T-cell (primary cell): ENCODE measurements at regions not wholly inside any gene's neighbourhood (a gene's known extent, or its start where the extent isn't known, plus 50 kb on each side); places are given as distances from the start of the nearest gene placed in this dataset.

Source experiments
- ATAC-seq, 4 experiments: fragments of 200-7000 bp in 3 of 4; fragments of 150-1000 bp in 1 of 4; cut with Tn5 transposase; replicated peaks in 1 of 4; 1 replicate in 3 of 4; 2 replicates in 1 of 4; pipeline ENCODE4 v1.10.0; 2021; ENCODE audit warnings: moderate library complexity in 3 of 4, mild to moderate bottlenecking in 2 of 4, moderate number of reproducible peaks in 1 of 4
- CTCF ChIA-PET, 2 donors: fragments of 300-600 bp; sonication (Branson Sonifier 250); formaldehyde crosslinking; loops; one replicate each; lab custom pipeline; 2022; ENCODE audit warnings: antibody characterized with exemption in 2 of 2; lab: Charles Lee
- POLR2A ChIA-PET, 2 donors: fragments of 300-600 bp; sonication (Branson Sonifier 250); formaldehyde crosslinking; loops; one replicate each; lab custom pipeline; 2022; ENCODE audit warnings: antibody characterized with exemption in 2 of 2; lab: Charles Lee
- DNase-seq, 35 experiments: peaks; one replicate each; pipeline versions ENCODE4 v3.0.0 to v3.0.0-alpha.2; 2013 to 2023
- H3K27ac ChIP-seq: one replicate; pipeline ENCODE4 v1.5.1; 2013; ENCODE audit warnings: low read length
- H3K27me3 ChIP-seq, 2 experiments: replicated peaks in 1 of 2; 1 replicate in 1 of 2; 2 replicates in 1 of 2; pipeline versions ENCODE4 v1.6.1 to v1.7.0; 2013; ENCODE audit warnings: low read length in 1 of 2, mixed read lengths in 1 of 2; ENCODE audit not compliant: control insufficient read depth in 2 of 2, insufficient read depth in 2 of 2; ENCODE audit errors: extremely low read depth in 1 of 2
- H3K36me3 ChIP-seq, 2 donors: 1 replicate in 1 of 2; 2 replicates in 1 of 2; pipeline versions ENCODE4 v1.6.1 to v1.7.0; 2013; ENCODE audit warnings: low read length in 1 of 2; ENCODE audit not compliant: control insufficient read depth in 2 of 2, insufficient read depth in 1 of 2; ENCODE audit errors: extremely low read depth in 1 of 2
- H3K4me1 ChIP-seq, 2 experiments: 1 replicate in 1 of 2; 2 replicates in 1 of 2; pipeline versions ENCODE4 v1.6.1 to v1.7.0; 2013; ENCODE audit warnings: low read length in 2 of 2, mixed read lengths in 1 of 2; ENCODE audit not compliant: insufficient read depth in 2 of 2, control insufficient read depth in 1 of 2; ENCODE audit errors: extremely low read depth in 1 of 2
- H3K4me3 ChIP-seq, 2 donors: 1 replicate in 1 of 2; 2 replicates in 1 of 2; pipeline versions ENCODE4 v1.5.1 to v1.7.0; 2013; ENCODE audit warnings: mild to moderate bottlenecking in 2 of 2, low read length in 1 of 2, moderate library complexity in 1 of 2; ENCODE audit not compliant: control insufficient read depth in 1 of 2; ENCODE audit errors: extremely low read depth in 1 of 2
- H3K9me3 ChIP-seq: 2 replicates; pipeline ENCODE4 v1.7.0; 2013
- H3K27ac Mint-ChIP-seq, 2 donors: one replicate each; pipeline ENCODE4 v1.8.0; 2020 to 2021; ENCODE audit warnings: mild to moderate bottlenecking in 2 of 2, mixed read lengths in 2 of 2
- H3K27me3 Mint-ChIP-seq, 2 donors: one replicate each; pipeline ENCODE4 v1.8.0; 2021 to 2022; ENCODE audit warnings: mixed read lengths in 2 of 2
- H3K36me3 Mint-ChIP-seq: one replicate; pipeline ENCODE4 v1.8.0; 2021; ENCODE audit warnings: mixed read lengths
- H3K4me1 Mint-ChIP-seq, 3 donors: one replicate each; pipeline ENCODE4 v1.8.0; 2020 to 2022; ENCODE audit warnings: mixed read lengths in 3 of 3, mild to moderate bottlenecking in 1 of 3
- H3K4me3 Mint-ChIP-seq, 3 donors: one replicate each; pipeline ENCODE4 v1.8.0; 2020 to 2022; ENCODE audit warnings: mild to moderate bottlenecking in 3 of 3, mixed read lengths in 3 of 3, moderate library complexity in 3 of 3
- H3K9me3 Mint-ChIP-seq, 3 donors: one replicate each; pipeline ENCODE4 v1.8.0; 2020 to 2022; ENCODE audit warnings: mixed read lengths in 3 of 3
- WGBS: methylation state at CpG from one replicate; pipeline ENCODE4 v1.1.5; 2013; ENCODE audit warnings: missing lambda C conversion rate; ENCODE audit not compliant: insufficient coverage; 5-methylcytosine and 5-hydroxymethylcytosine counted together

GRCh38 chr20:9942736-9943135, 92.1 kb upstream of the ANKEF1 start:
- peaks cover 7 to 12% of the 10 kb centered on the region in 2 donors for H3K27me3 Mint-ChIP-seq

GRCh38 chr20:9940329-9940728, 94.5 kb upstream of the ANKEF1 start:
- Histone ChIP-seq H3K4me3 (no peak overlapping the region), H3K27me3 (peaks cover 0 to 2% of the 10 kb centered on the region in 2 experiments), H3K9me3 (no peaks in the 10 kb centered on the region), H3K4me1 (no peaks in the 10 kb centered on the region), H3K36me3 (no peaks in the 10 kb centered on the region), H3K27ac (no peak overlapping the region)
- H3K27me3 Mint-ChIP-seq: peaks cover 11 to 21% of the 10 kb centered on the region in 2 donors
- no peak for DNase-seq
- WGBS: no CpG with 5 or more reads among the region's 2 CpGs
- ChIA-PET POLR2A (no interaction called here), CTCF (no interaction called here)
- H3K4me3 Mint-ChIP-seq: no peak overlapping the region
- no peak overlapping the region for H3K27ac Mint-ChIP-seq
- no peaks in the 10 kb centered on the region for H3K36me3 Mint-ChIP-seq
- peaks cover 0 to 4% (median 0%) of the 10 kb centered on the region in 3 donors for H3K9me3 Mint-ChIP-seq
- no peak for ATAC-seq
- H3K4me1 Mint-ChIP-seq: no peaks in the 10 kb centered on the region

More at GRCh38 chr20:9942736-9943135, 92.1 kb upstream of the ANKEF1 start:
- Mint-ChIP-seq H3K9me3 (no peaks in the 10 kb centered on the region), H3K27ac (no peak overlapping the region), H3K4me3 (no peak overlapping the region), H3K4me1 (no peaks in the 10 kb centered on the region), H3K36me3 (no peaks in the 10 kb centered on the region)
- WGBS: 100% methylated on average over 1 of the region's 4 CpGs
- CTCF ChIA-PET: no interaction called here
- no peak for DNase-seq
- Histone ChIP-seq H3K27ac (no peak overlapping the region), H3K36me3 (no peaks in the 10 kb centered on the region), H3K4me1 (no peaks in the 10 kb centered on the region), H3K4me3 (no peak overlapping the region), H3K9me3 (no peaks in the 10 kb centered on the region), H3K27me3 (peaks cover 0 to 2% of the 10 kb centered on the region in 2 experiments)
- no peak for ATAC-seq
- POLR2A ChIA-PET: no interaction called here

- no peak overlapping the region for H3K4me3 ChIP-seq
- no peaks in the 10 kb centered on the region for H3K9me3 ChIP-seq
- DNase-seq (no peak), ATAC-seq (no peak)
- H3K36me3 Mint-ChIP-seq: no peaks in the 10 kb centered on the region
- no CpG with 5 or more reads among the region's 2 CpGs for WGBS
- H3K27me3 ChIP-seq: peaks cover 0 to 2% of the 10 kb centered on the region in 2 experiments
- H3K4me1 Mint-ChIP-seq: no peaks in the 10 kb centered on the region
- peaks cover 10 to 21% of the 10 kb centered on the region in 2 donors for H3K27me3 Mint-ChIP-seq
- no peak overlapping the region for H3K27ac ChIP-seq
- CTCF ChIA-PET: no interaction called here
- no peak overlapping the region for H3K27ac Mint-ChIP-seq
- H3K4me3 Mint-ChIP-seq: no peak overlapping the region
- POLR2A ChIA-PET: interaction anchor here in 1 of 2 donors (0.6 kb wide), 1 partner anchor 223 kb away, joined by 3 read pairs; no protein-coding TSS in a partner anchor
- H3K36me3 ChIP-seq: no peaks in the 10 kb centered on the region
- H3K4me1 ChIP-seq: no peaks in the 10 kb centered on the region
- H3K9me3 Mint-ChIP-seq: peaks cover 0 to 4% (median 0%) of the 10 kb centered on the region in 3 donors
These were observed 95.6 kb upstream of the ANKEF1 start for GRCh38 chr20:9939231-9939630.

DNA sequence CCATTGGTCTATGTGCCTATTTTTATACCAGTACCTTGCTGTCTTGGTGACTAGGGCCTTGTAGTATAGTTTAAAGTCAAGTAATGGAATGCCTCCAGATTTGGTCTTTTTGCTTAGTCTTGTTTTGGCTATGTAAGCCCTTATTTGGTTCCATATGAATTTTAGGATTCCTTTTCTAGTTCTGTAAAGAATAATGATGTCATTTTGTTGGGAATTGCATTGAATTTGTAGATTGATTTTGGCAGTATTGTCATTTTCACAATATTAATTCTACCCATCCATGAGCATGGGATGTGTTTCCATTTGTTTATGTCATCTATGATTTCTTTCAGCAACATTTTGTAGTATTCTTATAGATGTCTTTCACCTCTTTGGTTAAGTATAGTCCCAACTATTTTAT, 96.4 kb upstream of the PAK5 start:
- ChIA-PET POLR2A (no interaction called here), CTCF (interaction anchor here in 1 of 2 donors (0.7 kb wide), 1 partner anchor 14 kb away, joined by 3 read pairs; no protein-coding TSS in a partner anchor)
- DNase-seq: no peak
- H3K36me3 ChIP-seq: no peaks in the 10 kb centered on the region
- H3K4me1 ChIP-seq: no peaks in the 10 kb centered on the region
- Mint-ChIP-seq H3K9me3 (peaks cover 0 to 4% (median 0%) of the 10 kb centered on the region in 3 donors), H3K4me3 (no peak overlapping the region), H3K27me3 (peaks cover 7 to 13% of the 10 kb centered on the region in 2 donors), H3K4me1 (no peaks in the 10 kb centered on the region), H3K27ac (no peak overlapping the region), H3K36me3 (no peaks in the 10 kb centered on the region)
- H3K27ac ChIP-seq: no peak overlapping the region
- no peak overlapping the region for H3K4me3 ChIP-seq
- no peaks in the 10 kb centered on the region for H3K9me3 ChIP-seq
- peaks cover 0 to 3% of the 10 kb centered on the region in 2 experiments for H3K27me3 ChIP-seq
- ATAC-seq: no peak

DNA sequence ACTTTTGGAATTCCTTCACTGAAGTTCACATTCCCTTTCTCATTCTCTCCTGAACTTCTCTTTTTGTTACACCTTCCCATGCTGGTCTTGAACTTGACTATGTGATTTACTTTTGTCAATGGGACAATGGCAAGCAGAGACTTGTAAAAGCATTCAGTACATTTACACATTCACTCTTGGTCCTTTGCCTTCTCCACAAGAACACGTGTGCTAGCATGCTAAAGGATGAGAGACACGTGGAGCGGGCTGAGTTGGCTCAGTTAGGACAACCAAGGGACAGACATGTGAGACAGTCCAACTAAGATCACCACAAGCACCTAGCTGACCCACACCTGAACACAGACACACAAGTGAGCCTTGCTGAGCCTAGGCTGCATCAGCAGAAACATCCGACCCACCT, 91.3 kb upstream of the PAK5 start:
- CTCF ChIA-PET: no interaction called here
- Mint-ChIP-seq H3K9me3 (no peaks in the 10 kb centered on the region), H3K4me1 (no peaks in the 10 kb centered on the region), H3K4me3 (no peak overlapping the region), H3K36me3 (no peaks in the 10 kb centered on the region), H3K27ac (no peak overlapping the region), H3K27me3 (no peaks in the 10 kb centered on the region)
- H3K4me1 ChIP-seq: no peaks in the 10 kb centered on the region
- peaks cover 0 to 2% of the 10 kb centered on the region in 2 experiments for H3K27me3 ChIP-seq
- H3K27ac ChIP-seq: no peak overlapping the region
- DNase-seq: no peak
- H3K9me3 ChIP-seq: no peaks in the 10 kb centered on the region
- no peak for ATAC-seq
- POLR2A ChIA-PET: no interaction called here
- no peaks in the 10 kb centered on the region for H3K36me3 ChIP-seq
- no peak overlapping the region for H3K4me3 ChIP-seq
- 62% methylated on average over 3 of the region's 4 CpGs for WGBS

GRCh38 chr20:9928955-9929354, 90.1 kb upstream of the PAK5 start:
- peaks cover 0 to 2% of the 10 kb centered on the region in 2 experiments for H3K27me3 ChIP-seq
- Mint-ChIP-seq H3K27ac (no peak overlapping the region), H3K36me3 (no peaks in the 10 kb centered on the region), H3K27me3 (no peaks in the 10 kb centered on the region), H3K4me1 (no peaks in the 10 kb centered on the region), H3K9me3 (no peaks in the 10 kb centered on the region), H3K4me3 (no peak overlapping the region)
- no peak overlapping the region for H3K4me3 ChIP-seq
- no peaks in the 10 kb centered on the region for H3K4me1 ChIP-seq
- H3K36me3 ChIP-seq: no peaks in the 10 kb centered on the region
- no peaks in the 10 kb centered on the region for H3K9me3 ChIP-seq
- no peak overlapping the region for H3K27ac ChIP-seq
- DNase-seq: no peak
- CTCF ChIA-PET: no interaction called here
- WGBS: 86% methylated on average over 1 of the region's 1 CpG
- no peak for ATAC-seq
- POLR2A ChIA-PET: no interaction called here

DNA sequence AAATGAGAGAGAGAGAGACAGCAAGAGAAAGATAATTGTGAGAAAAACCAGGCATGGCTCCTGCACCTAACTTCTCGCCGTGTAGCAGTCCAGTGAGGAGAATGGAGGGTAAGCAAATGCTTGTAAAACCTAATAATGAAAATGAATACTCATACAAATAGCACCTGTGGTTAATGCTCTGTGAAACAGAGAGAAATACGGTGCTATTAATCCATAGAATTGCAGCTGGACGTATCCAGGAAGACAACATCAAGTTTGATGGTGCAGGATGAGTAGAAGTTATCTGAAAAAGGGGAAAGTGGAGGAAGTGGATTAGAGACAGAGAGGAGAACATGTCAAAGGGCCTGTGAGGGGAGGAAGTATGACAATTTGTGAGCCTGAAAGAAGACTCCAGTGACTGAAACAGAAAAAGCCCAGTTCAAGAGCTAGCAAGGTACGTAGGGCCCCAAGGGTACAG, 89.4 kb upstream of the PAK5 start:
- ChIA-PET POLR2A (no interaction called here), CTCF (no interaction called here)
- H3K4me3 Mint-ChIP-seq: no peak overlapping the region
- no peaks in the 10 kb centered on the region for H3K9me3 Mint-ChIP-seq
- DNase-seq: no peak
- H3K4me3 ChIP-seq: no peak overlapping the region
- H3K4me1 ChIP-seq: no peaks in the 10 kb centered on the region
- peaks cover 0 to 2% of the 10 kb centered on the region in 2 experiments for H3K27me3 ChIP-seq
- no peak for ATAC-seq
- no peaks in the 10 kb centered on the region for H3K4me1 Mint-ChIP-seq
- no peaks in the 10 kb centered on the region for H3K27me3 Mint-ChIP-seq
- no peak overlapping the region for H3K27ac ChIP-seq
- H3K36me3 Mint-ChIP-seq: no peaks in the 10 kb centered on the region
- H3K9me3 ChIP-seq: no peaks in the 10 kb centered on the region
- WGBS: 11% methylated on average over 3 of the region's 5 CpGs
- no peak overlapping the region for H3K27ac Mint-ChIP-seq
- no peaks in the 10 kb centered on the region for H3K36me3 ChIP-seq
